GM12878 (cell line): ENCODE measurements at regions not wholly inside any gene's neighbourhood (a gene's known extent, or its start where the extent isn't known, plus 50 kb on each side); places are given as distances from the start of the nearest gene placed in this dataset.

Experiments used
- CBX5 ChIP-seq: sonication (generic); IDR thresholded peaks from 2 replicates; pipeline ENCODE4 v1.6.1; 2016; ENCODE audit warnings: low read depth, moderate library complexity, mild to moderate bottlenecking, inconsistent platforms
- CHD1 ChIP-seq: IDR thresholded peaks from 2 replicates; pipeline ENCODE4 v1.6.1; 2012; ENCODE audit warnings: low read depth, low read length, improper control_type of control experiment
- CREB1 ChIP-seq: IDR thresholded peaks from 2 replicates; pipeline ENCODE4 v1.6.1; 2012; ENCODE audit warnings: low read depth, mild to moderate bottlenecking, inconsistent platforms
- EED ChIP-seq: sonication (generic); IDR thresholded peaks from 2 replicates; pipeline ENCODE4 v1.6.1; 2016; ENCODE audit warnings: antibody characterized with exemption, low read depth
- GABPA ChIP-seq: IDR thresholded peaks from 2 replicates; pipeline ENCODE4 v1.6.1; 2014; ENCODE audit warnings: antibody characterized with exemption, low read depth, mild to moderate bottlenecking, inconsistent platforms
- MYC ChIP-seq: IDR thresholded peaks from 2 replicates; pipeline ENCODE4 v1.6.1; 2011; ENCODE audit warnings: mild to moderate bottlenecking, low read length, moderate library complexity, inconsistent platforms; ENCODE audit not compliant: insufficient read depth, insufficient replicate concordance, insufficient read length, severe bottlenecking
- NR2F1 ChIP-seq: fragments of 450-650 bp; conservative IDR thresholded peaks from 2 replicates; pipeline ENCODE4 v1.6.1; 2017; ENCODE audit warnings: mild to moderate bottlenecking
- POLR2A ChIP-seq: IDR thresholded peaks from 2 replicates; pipeline ENCODE4 v1.6.1; 2011; ENCODE audit warnings: low read depth, mild to moderate bottlenecking, low read length
- RAD21 ChIP-seq: IDR thresholded peaks from 2 replicates; pipeline ENCODE4 v1.6.1; 2011; ENCODE audit warnings: mild to moderate bottlenecking, low read depth, low read length, moderate library complexity; ENCODE audit not compliant: insufficient read depth
- TAF1 ChIP-seq: IDR thresholded peaks from 2 replicates; pipeline ENCODE4 v1.6.1; 2011; ENCODE audit warnings: mild to moderate bottlenecking, low read depth, low read length, borderline replicate concordance
- TF ChIP-seq, protein P1 (sequence below), 3 experiments: IDR thresholded peaks in 2 of 3; conservative IDR thresholded peaks in 1 of 3; 2 replicates each; pipeline ENCODE4 v1.5.1; 2011; ENCODE audit warnings: low read depth in 3 of 3, low read length in 3 of 3, mild to moderate bottlenecking in 3 of 3, control low read depth in 2 of 3, moderate library complexity in 2 of 3, inconsistent platforms in 1 of 3, mixed read lengths in 1 of 3; ENCODE audit not compliant: control insufficient read depth in 2 of 3, insufficient read depth in 1 of 3; ENCODE audit errors: extremely low read depth in 1 of 3
- TF ChIP-seq, protein P2 (sequence below): IDR thresholded peaks from 2 replicates; pipeline ENCODE4 v1.6.1; 2012; ENCODE audit warnings: low read depth, low read length, improper control_type of control experiment

DNA sequence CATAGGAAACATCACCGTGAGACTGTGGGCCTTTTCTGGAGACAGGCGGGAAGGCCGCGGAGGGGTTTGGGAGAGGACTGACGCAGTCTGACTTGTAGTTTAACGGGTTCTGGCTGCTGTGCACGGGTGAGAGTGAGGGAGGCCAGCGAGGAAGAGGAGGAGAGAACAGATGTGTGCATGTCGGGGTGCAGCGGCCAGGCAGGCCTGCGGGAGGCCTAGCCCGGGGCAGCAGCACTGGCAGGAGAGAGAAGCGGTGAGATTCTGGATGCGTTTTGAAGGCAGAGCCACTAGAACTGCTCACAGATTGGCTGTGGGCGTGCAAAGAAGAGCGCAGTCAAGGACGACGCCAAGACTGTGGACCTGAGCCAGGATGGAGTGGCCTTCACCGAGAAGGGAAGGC is 53.9 kb downstream of the PTGR3 start:
- TF ChIP-seq POLR2A (no peak), MYC (no peak), EED (no peak), TAF1 (no peak), CBX5 (no peak), GABPA (no peak), CHD1 (no peak), RAD21 (no peak), CREB1 (no peak), NR2F1 (no peak)
- TF ChIP-seq, protein P1, sequence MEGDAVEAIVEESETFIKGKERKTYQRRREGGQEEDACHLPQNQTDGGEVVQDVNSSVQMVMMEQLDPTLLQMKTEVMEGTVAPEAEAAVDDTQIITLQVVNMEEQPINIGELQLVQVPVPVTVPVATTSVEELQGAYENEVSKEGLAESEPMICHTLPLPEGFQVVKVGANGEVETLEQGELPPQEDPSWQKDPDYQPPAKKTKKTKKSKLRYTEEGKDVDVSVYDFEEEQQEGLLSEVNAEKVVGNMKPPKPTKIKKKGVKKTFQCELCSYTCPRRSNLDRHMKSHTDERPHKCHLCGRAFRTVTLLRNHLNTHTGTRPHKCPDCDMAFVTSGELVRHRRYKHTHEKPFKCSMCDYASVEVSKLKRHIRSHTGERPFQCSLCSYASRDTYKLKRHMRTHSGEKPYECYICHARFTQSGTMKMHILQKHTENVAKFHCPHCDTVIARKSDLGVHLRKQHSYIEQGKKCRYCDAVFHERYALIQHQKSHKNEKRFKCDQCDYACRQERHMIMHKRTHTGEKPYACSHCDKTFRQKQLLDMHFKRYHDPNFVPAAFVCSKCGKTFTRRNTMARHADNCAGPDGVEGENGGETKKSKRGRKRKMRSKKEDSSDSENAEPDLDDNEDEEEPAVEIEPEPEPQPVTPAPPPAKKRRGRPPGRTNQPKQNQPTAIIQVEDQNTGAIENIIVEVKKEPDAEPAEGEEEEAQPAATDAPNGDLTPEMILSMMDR (IDR thresholded peaks at IDR 0.05 in 2 of 3, conservative IDR thresholded peaks at IDR 0.05 in 1 of 3; ENCODE audit: control insufficient read depth in 2 of 3, extremely low read depth in 1 of 3, insufficient read depth in 1 of 3, low read depth in 3 of 3, low read length in 3 of 3), result no peak
- TF ChIP-seq, protein P2, sequence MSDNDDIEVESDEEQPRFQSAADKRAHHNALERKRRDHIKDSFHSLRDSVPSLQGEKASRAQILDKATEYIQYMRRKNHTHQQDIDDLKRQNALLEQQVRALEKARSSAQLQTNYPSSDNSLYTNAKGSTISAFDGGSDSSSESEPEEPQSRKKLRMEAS, result no peak
